ENCODE measurements at regions not wholly inside any gene's neighbourhood (a gene's known extent, or its start where the extent isn't known, plus 50 kb on each side); places are given as distances from the start of the nearest gene placed in this dataset.
"Not testable (repeated sequence)": the region's sequence is repeated elsewhere in the genome, so short reads cannot be mapped to it uniquely, and the experiment has no call there.

GRCh38 chr2:21890041-21890440 lies 766.3 kb downstream of the TDRD15 start:
- intact Hi-C loops (cut with DNase I; ENCODE audit: low total_unique reads) = no loop called here
- WGBS, 5 donors = 52 to 65% (median 61%) methylated on average over 7 of the region's 7 CpGs
- TF ChIP-seq POLR2AphosphoS5 (IDR thresholded peaks at IDR 0.05) = no peak
- no peak for TF ChIP-seq POLR2A (IDR thresholded peaks at IDR 0.05)
- TF ChIP-seq, protein P1, sequence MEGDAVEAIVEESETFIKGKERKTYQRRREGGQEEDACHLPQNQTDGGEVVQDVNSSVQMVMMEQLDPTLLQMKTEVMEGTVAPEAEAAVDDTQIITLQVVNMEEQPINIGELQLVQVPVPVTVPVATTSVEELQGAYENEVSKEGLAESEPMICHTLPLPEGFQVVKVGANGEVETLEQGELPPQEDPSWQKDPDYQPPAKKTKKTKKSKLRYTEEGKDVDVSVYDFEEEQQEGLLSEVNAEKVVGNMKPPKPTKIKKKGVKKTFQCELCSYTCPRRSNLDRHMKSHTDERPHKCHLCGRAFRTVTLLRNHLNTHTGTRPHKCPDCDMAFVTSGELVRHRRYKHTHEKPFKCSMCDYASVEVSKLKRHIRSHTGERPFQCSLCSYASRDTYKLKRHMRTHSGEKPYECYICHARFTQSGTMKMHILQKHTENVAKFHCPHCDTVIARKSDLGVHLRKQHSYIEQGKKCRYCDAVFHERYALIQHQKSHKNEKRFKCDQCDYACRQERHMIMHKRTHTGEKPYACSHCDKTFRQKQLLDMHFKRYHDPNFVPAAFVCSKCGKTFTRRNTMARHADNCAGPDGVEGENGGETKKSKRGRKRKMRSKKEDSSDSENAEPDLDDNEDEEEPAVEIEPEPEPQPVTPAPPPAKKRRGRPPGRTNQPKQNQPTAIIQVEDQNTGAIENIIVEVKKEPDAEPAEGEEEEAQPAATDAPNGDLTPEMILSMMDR (IDR thresholded peaks at IDR 0.05) = no peak
- TF ChIP-seq EP300 (IDR thresholded peaks at IDR 0.05) = no peak
- H3K9me3 ChIP-seq = no peaks in the 10 kb centered on the region
- DNase-seq = no peak
- no peak overlapping the region for H3K4me3 ChIP-seq
- no peaks in the 10 kb centered on the region for H3K4me1 ChIP-seq
- no peaks in the 10 kb centered on the region for H3K27me3 ChIP-seq
- no peak overlapping the region for H3K27ac ChIP-seq
- H3K36me3 ChIP-seq = no peaks in the 10 kb centered on the region

DNA sequence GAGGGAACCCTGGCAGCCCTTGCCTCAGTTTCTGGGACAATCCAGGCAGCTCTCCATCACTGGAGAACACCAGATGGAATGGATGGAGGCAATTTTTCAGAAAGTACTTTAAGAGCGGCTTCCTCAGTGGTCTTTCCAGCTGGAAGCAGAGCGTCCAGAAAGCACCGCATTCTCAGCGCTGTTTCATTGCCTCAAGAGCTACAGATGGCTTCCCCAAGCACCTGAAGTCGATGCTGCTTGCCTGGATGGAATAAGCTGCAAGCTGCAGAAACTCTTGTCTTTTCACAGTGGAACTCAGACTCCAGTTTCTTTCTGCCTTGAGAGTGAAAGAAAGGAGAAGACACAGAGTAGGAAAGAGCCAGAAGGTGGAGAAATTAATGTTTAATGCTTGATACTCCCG lies 766.9 kb downstream of the TDRD15 start:
- no peak for DNase-seq
- no peaks in the 10 kb centered on the region for H3K36me3 ChIP-seq
- intact Hi-C loops (cut with DNase I; ENCODE audit: low total_unique reads) = no loop called here
- H3K27ac ChIP-seq = no peak overlapping the region
- no peak overlapping the region for H3K4me3 ChIP-seq
- 74 to 82% (median 81%) methylated on average over 6 of the region's 6 CpGs for WGBS, 5 donors
- H3K4me1 ChIP-seq = no peaks in the 10 kb centered on the region
- TF ChIP-seq POLR2AphosphoS5 (IDR thresholded peaks at IDR 0.05) (no peak), POLR2A (IDR thresholded peaks at IDR 0.05) (no peak), EP300 (IDR thresholded peaks at IDR 0.05) (no peak)
- TF ChIP-seq, protein P1 (IDR thresholded peaks at IDR 0.05) = no peak
- H3K27me3 ChIP-seq = no peaks in the 10 kb centered on the region
- no peaks in the 10 kb centered on the region for H3K9me3 ChIP-seq

GRCh38 chr2:21891191-21891590 lies 767.4 kb downstream of the TDRD15 start:
- no peaks in the 10 kb centered on the region for H3K27me3 ChIP-seq
- H3K4me1 ChIP-seq = no peaks in the 10 kb centered on the region
- no peak for DNase-seq
- intact Hi-C loops (cut with DNase I; ENCODE audit: low total_unique reads) = no loop called here
- 58 to 79% (median 72%) methylated on average over 5 of the region's 5 CpGs for WGBS, 5 donors
- no peak overlapping the region for H3K4me3 ChIP-seq
- H3K36me3 ChIP-seq = no peaks in the 10 kb centered on the region
- H3K27ac ChIP-seq = no peak overlapping the region
- no peak for TF ChIP-seq POLR2AphosphoS5 (IDR thresholded peaks at IDR 0.05)
- H3K9me3 ChIP-seq = no peaks in the 10 kb centered on the region

GRCh38 chr2:21892140-21892539 lies 768.4 kb downstream of the TDRD15 start:
- Histone ChIP-seq H3K27me3 (no peaks in the 10 kb centered on the region), H3K27ac (no peak overlapping the region), H3K9me3 (no peaks in the 10 kb centered on the region), H3K36me3 (no peaks in the 10 kb centered on the region), H3K4me1 (no peaks in the 10 kb centered on the region), H3K4me3 (no peak overlapping the region)
- 57 to 85% (median 71%) methylated on average over 8 of the region's 8 CpGs for WGBS, 5 donors
- DNase-seq = no peak
- TF ChIP-seq POLR2A (IDR thresholded peaks at IDR 0.05) (no peak), EP300 (IDR thresholded peaks at IDR 0.05) (no peak), POLR2AphosphoS5 (IDR thresholded peaks at IDR 0.05) (no peak)
- TF ChIP-seq, protein P1 (IDR thresholded peaks at IDR 0.05) = no peak
- intact Hi-C loops (cut with DNase I; ENCODE audit: low total_unique reads) = no loop called here

GRCh38 chr2:21895200-21895599 lies 771.4 kb downstream of the TDRD15 start:
- TF ChIP-seq POLR2AphosphoS5 (IDR thresholded peaks at IDR 0.05) = no peak
- Histone ChIP-seq H3K4me1 (no peaks in the 10 kb centered on the region), H3K9me3 (no peaks in the 10 kb centered on the region), H3K27me3 (no peaks in the 10 kb centered on the region), H3K4me3 (no peak overlapping the region), H3K27ac (no peak overlapping the region), H3K36me3 (no peaks in the 10 kb centered on the region)
- WGBS, 5 donors = 77 to 89% (median 82%) methylated on average over 5 of the region's 5 CpGs
- intact Hi-C loops (cut with DNase I; ENCODE audit: low total_unique reads) = no loop called here
- DNase-seq = no peak

DNA sequence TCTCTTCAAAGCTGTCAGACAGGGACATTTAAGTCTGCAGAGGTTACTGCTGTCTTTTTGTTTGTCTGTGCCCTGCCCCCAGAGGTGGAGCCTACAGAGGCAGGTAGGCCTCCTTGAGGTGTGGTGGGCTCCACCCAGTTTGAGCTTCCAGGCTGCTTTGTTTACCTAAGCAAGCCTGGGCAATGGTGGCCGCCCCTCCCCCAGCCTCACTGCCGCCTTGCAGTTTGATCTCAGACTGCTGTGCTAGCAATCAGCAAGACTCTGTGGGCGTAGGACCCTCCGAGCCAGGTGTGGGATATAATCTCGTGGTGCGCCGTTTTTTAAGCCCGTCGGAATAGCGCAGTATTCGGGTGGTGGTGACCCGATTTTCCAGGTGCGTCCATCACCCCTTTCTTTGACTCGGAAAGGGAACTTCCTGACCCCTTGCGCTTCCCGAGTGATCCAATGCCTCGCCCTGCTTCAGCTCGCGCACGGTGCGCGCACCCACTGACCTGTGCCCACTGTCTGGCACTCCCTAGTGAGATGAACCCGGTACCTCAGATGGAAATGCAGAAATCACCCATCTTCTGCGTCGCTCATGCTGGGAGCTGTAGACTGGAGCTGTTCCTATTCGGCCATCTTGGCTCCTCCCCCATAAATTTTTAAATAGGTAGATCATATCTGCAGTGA lies 785.1 kb downstream of the TDRD15 start:
- DNase-seq; H3K4me1 ChIP-seq; H3K27ac ChIP-seq; H3K4me3 ChIP-seq; H3K27me3 ChIP-seq; intact Hi-C loops (cut with DNase I; ENCODE audit: low total_unique reads); H3K9me3 ChIP-seq; H3K36me3 ChIP-seq: not testable (repeated sequence)
- 89 to 91% (median 91%) methylated on average over 24 to 26 of the region's 26 CpGs for WGBS, 5 donors
